ENCODE measurements at regions not wholly inside any gene's neighbourhood (a gene's known extent, or its start where the extent isn't known, plus 50 kb on each side); places are given as distances from the start of the nearest gene placed in this dataset.

DNA sequence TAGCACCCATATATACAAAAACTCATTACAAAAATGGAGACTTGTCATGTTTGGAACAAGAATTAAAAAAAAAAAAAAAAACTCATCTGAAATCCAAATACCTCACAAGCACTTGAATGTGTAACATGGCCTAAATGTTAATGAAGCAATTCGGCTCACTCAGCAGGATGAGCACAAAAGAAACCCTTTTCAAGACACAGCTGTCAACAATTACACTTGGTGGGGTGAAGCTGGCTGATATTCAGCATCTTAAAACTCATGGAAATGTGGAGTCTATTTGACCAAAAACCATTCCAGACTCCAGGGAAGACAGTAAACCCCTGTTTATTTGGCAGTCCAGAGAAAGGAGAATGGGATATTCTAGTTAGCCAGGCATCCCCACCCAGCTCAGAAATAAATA is 205.4 kb upstream of the TSC22D2 start:
- Histone ChIP-seq H3K27me3 (no peaks in the 10 kb centered on the region), H3K9me3 (no peaks in the 10 kb centered on the region), H3K36me3 (no peaks in the 10 kb centered on the region), H3K27ac (no peak overlapping the region), H3K4me1 (no peaks in the 10 kb centered on the region), H3K4me3 (no peak overlapping the region)
- TF ChIP-seq, protein P1, sequence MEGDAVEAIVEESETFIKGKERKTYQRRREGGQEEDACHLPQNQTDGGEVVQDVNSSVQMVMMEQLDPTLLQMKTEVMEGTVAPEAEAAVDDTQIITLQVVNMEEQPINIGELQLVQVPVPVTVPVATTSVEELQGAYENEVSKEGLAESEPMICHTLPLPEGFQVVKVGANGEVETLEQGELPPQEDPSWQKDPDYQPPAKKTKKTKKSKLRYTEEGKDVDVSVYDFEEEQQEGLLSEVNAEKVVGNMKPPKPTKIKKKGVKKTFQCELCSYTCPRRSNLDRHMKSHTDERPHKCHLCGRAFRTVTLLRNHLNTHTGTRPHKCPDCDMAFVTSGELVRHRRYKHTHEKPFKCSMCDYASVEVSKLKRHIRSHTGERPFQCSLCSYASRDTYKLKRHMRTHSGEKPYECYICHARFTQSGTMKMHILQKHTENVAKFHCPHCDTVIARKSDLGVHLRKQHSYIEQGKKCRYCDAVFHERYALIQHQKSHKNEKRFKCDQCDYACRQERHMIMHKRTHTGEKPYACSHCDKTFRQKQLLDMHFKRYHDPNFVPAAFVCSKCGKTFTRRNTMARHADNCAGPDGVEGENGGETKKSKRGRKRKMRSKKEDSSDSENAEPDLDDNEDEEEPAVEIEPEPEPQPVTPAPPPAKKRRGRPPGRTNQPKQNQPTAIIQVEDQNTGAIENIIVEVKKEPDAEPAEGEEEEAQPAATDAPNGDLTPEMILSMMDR (IDR thresholded peaks at IDR 0.05), result no peak
- intact Hi-C loops (cut with DNase I; ENCODE audit: low total_unique reads), result no loop called here
- DNase-seq, result no peak

DNA sequence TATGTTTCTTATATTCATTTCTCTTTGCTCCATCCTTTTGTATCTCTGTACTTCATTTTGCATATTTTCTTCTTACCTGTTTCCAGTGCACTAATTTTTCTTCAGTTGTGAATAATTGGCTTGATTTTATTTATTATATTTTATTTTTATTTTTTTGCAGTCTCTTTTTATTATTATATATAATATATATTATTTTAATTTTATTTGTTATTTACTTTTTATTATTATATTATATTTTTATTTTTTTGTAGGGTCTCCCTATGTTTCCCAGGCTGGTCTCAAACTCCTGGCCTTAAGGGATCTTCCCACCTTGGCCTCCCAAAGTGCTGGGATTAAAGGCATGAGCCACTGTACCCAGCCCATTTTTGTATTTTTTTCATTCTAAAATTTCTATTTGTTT is 213.1 kb upstream of the TSC22D2 start:
- no peak overlapping the region for H3K4me3 ChIP-seq
- TF ChIP-seq, protein P1 (IDR thresholded peaks at IDR 0.05), result no peak
- no peak overlapping the region for H3K27ac ChIP-seq
- no peak for DNase-seq
- no peaks in the 10 kb centered on the region for H3K4me1 ChIP-seq
- intact Hi-C loops (cut with DNase I; ENCODE audit: low total_unique reads), result no loop called here
- H3K36me3 ChIP-seq, result no peaks in the 10 kb centered on the region
- no peaks in the 10 kb centered on the region for H3K9me3 ChIP-seq
- no peaks in the 10 kb centered on the region for H3K27me3 ChIP-seq

DNA sequence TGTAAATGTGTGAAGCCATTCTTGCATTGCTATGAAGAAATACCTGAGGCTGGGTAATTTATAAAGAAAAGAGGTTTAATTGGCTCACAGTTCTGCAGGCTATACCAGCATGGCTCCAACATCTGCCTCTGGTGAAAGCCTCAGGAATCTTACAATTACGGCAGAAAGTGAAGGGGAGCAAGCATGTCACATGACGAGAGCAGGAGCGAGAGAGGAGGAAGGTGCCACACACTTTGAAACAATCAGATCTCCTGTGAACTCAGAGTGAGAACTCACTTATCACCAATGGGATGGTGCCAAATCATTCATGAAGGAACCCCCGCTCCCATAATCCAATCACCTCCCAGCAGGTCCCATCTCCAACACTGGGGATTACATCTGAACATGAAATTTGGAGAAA is 213.6 kb upstream of the TSC22D2 start:
- H3K9me3 ChIP-seq, result peaks cover 0 to under 1% (median 0%) of the 10 kb centered on the region in 3 donors
- H3K27ac ChIP-seq, result no peak overlapping the region
- intact Hi-C loops (cut with DNase I; ENCODE audit: low total_unique reads), result no loop called here
- H3K4me1 ChIP-seq, result no peaks in the 10 kb centered on the region
- no peak for DNase-seq
- no peaks in the 10 kb centered on the region for H3K36me3 ChIP-seq
- TF ChIP-seq, protein P1 (IDR thresholded peaks at IDR 0.05), result no peak
- no peak overlapping the region for H3K4me3 ChIP-seq
- no peaks in the 10 kb centered on the region for H3K27me3 ChIP-seq

DNA sequence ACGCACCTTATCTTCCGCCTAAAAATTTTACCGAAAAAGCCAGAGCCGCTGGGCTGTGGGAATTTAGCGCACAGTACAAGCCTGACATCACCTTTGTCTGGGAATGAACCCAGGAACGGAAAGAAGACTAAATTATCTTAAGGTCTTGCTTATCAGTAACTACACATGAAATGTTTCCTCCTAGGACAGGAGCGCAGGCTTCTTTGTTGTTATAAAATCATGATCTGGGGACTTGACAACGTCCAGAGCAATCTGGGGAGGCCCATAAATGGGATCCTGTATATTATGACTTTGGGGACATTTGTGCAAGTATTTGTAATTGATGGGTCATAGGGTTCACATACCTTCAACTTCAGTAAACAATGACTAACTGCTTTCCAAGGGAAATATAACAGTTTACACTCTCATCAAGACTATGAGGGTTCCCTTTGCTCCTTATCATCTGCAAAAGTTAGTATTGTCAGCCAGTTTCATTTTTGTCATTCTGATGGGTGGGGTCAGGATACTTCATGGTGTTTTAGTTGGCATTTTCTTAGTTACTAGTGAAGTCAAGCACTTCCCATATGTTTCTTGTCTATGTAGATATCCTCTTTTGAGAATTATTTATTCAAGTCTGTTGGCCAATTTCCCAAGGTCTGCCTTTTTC is 213.9 kb upstream of the PFN2 start:
- peak overlapping the region; percentile 35 to 41 for H3K4me3 ChIP-seq
- intact Hi-C loops (cut with DNase I; ENCODE audit: low total_unique reads), result loop anchor here (2.0 kb wide), 1 partner anchor 218 kb away; no protein-coding TSS in a partner anchor
- no peaks in the 10 kb centered on the region for H3K36me3 ChIP-seq
- H3K27me3 ChIP-seq, result no peaks in the 10 kb centered on the region
- peak overlapping the region; percentile 10 to 28 for H3K27ac ChIP-seq
- H3K4me1 ChIP-seq, result peaks cover 0 to 13% (median 3%) of the 10 kb centered on the region in 4 donors
- TF ChIP-seq, protein P1 (IDR thresholded peaks at IDR 0.05), result no peak
- DNase-seq, result no peak
- H3K9me3 ChIP-seq, result peaks cover 0 to 5% (median 0%) of the 10 kb centered on the region in 3 donors

DNA sequence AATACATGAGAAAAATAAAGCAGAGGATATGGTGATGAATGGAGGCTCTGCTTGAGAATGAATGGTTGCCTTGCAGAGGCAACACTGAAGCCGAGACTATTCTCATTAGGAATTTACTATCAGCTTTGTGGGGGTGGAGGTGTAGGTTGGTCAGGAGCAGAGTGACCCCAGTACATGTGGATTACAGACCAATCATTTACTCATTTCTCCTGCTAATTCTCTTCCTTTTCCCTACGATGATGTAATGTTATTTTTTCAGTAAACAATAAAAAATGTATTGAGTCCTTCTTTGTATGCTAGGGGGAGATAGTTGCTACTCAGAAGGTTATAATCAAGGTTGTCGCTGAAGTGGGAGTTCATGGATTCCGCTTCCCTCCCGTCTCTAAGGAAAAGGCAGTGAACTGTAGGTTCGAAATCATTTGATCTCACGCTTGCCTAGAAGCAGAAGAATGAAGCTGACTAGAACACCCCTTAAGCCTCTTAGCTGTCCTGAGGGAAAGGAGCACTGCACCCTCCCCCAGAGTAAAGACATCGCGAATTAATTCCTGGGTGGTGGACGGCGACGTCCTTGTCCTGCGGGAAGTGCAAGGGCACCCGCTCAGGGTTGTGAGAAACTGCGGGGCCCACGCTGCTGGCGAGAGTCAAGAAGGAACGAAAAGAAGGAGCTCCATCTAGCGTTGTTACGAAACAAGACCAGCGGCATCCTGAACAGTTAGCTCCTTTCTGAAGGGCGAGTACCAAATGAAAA is 213.2 kb upstream of the PFN2 start:
- DNase-seq, result peak; percentile 56 to 80
- Histone ChIP-seq H3K4me3 (peak overlapping the region; percentile 35 to 41), H3K9me3 (no peaks in the 10 kb centered on the region), H3K36me3 (no peaks in the 10 kb centered on the region), H3K4me1 (peaks cover 0 to 13% (median 3%) of the 10 kb centered on the region in 4 donors), H3K27me3 (no peaks in the 10 kb centered on the region), H3K27ac (peak overlapping the region; percentile 10 to 28)
- TF ChIP-seq, protein P1 (IDR thresholded peaks at IDR 0.05), result peak; percentile 58 to 68
- intact Hi-C loops (cut with DNase I; ENCODE audit: low total_unique reads), result loop anchor here (2.0 kb wide), 1 partner anchor 217 kb away; no protein-coding TSS in a partner anchor
